Retinal pigment epithelial cell (primary cell): ENCODE measurements at regions not wholly inside any gene's neighbourhood (a gene's known extent, or its start where the extent isn't known, plus 50 kb on each side); places are given as distances from the start of the nearest gene placed in this dataset.

Experiments
- DNase-seq: peaks from one replicate; pipeline ENCODE4 v3.0.0-alpha.2; 2010; ENCODE audit warnings: low read depth
- H3K4me3 ChIP-seq: 2 replicates; pipeline ENCODE4 v1.5.1; 2011; ENCODE audit warnings: mild to moderate bottlenecking, low read length, control low read depth, moderate library complexity
- CTCF ChIP-seq: conservative IDR thresholded peaks from 2 replicates; pipeline ENCODE4 v1.5.1; 2011; ENCODE audit warnings: low read depth, low read length, control low read depth, inconsistent platforms

- DNase-seq, result peak; percentile 57
- no peak overlapping the region for H3K4me3 ChIP-seq
- peak; percentile 63 for TF ChIP-seq CTCF
Observed at GRCh38 chr14:101707068-101707842, 54.3 kb upstream of the PPP2R5C start.

GRCh38 chr14:101707863-101708620 lies 53.5 kb upstream of the PPP2R5C start:
- no peak for TF ChIP-seq CTCF
- DNase-seq, result no peak
- H3K4me3 ChIP-seq, result no peak overlapping the region

GRCh38 chr14:101708853-101709532 lies 52.5 kb upstream of the PPP2R5C start:
- no peak for DNase-seq
- no peak overlapping the region for H3K4me3 ChIP-seq
- no peak for TF ChIP-seq CTCF

GRCh38 chr14:101709533-101709881 lies 52.0 kb upstream of the PPP2R5C start:
- DNase-seq, result no peak
- TF ChIP-seq CTCF, result no peak
- no peak overlapping the region for H3K4me3 ChIP-seq

- no peak overlapping the region for H3K4me3 ChIP-seq
- DNase-seq, result no peak
- no peak for TF ChIP-seq CTCF
Observed at GRCh38 chr14:101709962-101710931, 51.3 kb upstream of the PPP2R5C start.

- no peak for DNase-seq
- no peak for TF ChIP-seq CTCF
Observed at GRCh38 chr14:101711041-101711856, 50.3 kb upstream of the PPP2R5C start.

More at GRCh38 chr14:101711041-101711856, 50.3 kb upstream of the PPP2R5C start:
- no peak overlapping the region for H3K4me3 ChIP-seq
